Ureter (tissue), 1 donor: ENCODE measurements at regions not wholly inside any gene's neighbourhood (a gene's known extent, or its start where the extent isn't known, plus 50 kb on each side); places are given as distances from the start of the nearest gene placed in this dataset.

Experiments used
- DNase-seq: peaks from one replicate; pipeline ENCODE4 v3.0.0-alpha.2; 2020; ENCODE audit warnings: low spot score
- donor health status: DM: yes; HTN: yes; CAD: no.

DNA sequence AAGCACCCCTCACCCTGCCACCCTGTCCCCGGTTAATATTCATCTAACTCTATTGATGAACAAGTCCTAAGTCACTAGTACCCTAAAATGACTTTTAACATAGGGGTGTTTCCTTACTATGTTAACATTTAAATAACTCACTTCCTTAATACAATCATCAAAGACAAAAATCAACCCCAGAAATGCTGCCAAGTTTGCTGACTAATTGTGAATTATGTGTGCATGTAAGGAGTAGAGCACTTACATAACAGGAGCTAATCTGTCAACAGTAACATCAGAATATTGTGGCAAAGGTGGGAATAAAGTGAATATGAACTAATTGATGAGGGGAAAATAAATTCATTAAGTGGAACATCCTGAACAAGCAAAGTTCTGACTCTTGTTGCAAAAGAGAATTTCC is 81.4 kb upstream of the ERBB4 start:
- DNase-seq = no peak

- DNase-seq = no peak
Measured at GRCh38 chr2:212618636-212619035, 80.0 kb upstream of the ERBB4 start.

DNA sequence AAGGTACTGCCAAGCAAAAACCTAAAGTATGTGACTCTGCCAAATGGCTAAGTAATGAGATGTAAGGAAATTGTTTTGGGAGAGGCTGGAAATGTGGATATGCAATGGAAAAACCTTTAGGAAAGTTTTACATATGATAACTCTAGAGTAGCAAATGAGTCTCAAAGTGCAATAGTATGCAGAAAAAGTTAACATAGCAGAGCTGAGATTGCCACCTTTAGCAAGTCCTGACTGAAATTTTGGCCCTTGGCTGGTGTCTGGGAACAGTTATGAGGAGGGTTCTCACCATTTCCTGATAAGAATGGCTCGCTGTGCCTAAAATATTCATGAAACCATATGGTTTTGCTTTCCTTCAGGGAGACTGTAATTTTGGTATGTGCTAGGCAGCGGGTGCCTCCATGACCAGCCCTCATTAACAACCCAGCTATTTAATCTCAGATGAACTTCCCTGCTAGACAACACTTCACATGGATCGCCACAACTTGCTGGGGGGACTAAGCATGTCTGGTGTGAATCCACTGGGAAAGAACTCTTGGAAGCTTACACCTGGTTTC is 72.3 kb upstream of the ERBB4 start:
- DNase-seq = no peak

GRCh38 chr2:212609479-212609878 is 70.9 kb upstream of the ERBB4 start:
- no peak for DNase-seq

GRCh38 chr2:212607080-212607479 is 68.5 kb upstream of the ERBB4 start:
- DNase-seq = no peak

GRCh38 chr2:212606232-212606631 is 67.6 kb upstream of the ERBB4 start:
- DNase-seq = no peak

GRCh38 chr2:212596688-212597087 is 58.1 kb upstream of the ERBB4 start:
- no peak for DNase-seq

DNA sequence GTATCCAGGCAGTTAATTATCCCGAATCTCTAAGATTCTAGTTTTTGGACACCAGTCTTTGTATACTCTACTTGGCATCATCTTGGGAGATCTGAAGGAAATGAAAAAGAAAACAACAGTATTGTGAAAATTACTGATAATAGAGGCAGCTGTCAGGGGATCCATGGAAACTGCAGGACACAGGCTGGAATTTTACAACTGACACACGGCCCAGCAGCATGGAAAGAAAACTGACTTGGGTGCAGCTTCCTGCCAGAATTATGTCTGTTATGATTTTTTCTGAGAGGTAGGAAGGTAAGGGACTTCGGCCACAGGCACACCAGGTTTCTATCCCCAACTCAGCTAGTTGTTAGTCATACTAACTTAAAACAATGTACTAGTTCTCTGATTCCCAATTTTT is 57.7 kb upstream of the ERBB4 start:
- DNase-seq = no peak

DNA sequence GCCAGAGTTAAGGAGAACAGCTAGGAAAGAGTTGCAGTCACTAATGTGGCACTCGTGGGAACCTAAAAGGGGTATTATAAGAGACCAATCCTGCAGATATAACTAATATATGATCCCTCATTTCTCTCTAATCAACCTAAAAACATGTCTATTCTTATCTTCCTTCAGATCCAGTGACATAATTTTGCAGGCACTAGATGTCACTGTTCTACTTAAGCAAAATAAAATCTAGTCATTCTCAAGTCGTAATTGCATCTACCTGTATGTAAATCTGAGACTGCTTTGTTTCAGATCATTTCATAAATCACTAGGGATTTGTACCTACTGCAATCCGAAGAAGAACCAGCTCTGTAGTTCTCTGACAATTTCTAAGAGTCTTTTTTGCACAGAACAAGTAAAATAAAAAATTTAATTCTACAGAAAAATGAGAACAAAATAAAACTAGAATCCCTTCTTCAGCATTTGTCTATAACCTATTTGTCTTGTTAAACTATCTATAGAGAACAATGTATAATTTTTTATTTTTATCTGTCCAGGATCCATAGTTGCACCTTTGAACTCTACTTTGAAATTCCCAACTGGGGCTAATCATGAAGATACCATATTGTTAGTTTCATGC is 56.5 kb upstream of the ERBB4 start:
- no peak for DNase-seq

- DNase-seq = no peak
Measured at GRCh38 chr2:212592695-212593094, 54.1 kb upstream of the ERBB4 start.
